ENCODE measurements at regions not wholly inside any gene's neighbourhood (a gene's known extent, or its start where the extent isn't known, plus 50 kb on each side); places are given as distances from the start of the nearest gene placed in this dataset.

DNA sequence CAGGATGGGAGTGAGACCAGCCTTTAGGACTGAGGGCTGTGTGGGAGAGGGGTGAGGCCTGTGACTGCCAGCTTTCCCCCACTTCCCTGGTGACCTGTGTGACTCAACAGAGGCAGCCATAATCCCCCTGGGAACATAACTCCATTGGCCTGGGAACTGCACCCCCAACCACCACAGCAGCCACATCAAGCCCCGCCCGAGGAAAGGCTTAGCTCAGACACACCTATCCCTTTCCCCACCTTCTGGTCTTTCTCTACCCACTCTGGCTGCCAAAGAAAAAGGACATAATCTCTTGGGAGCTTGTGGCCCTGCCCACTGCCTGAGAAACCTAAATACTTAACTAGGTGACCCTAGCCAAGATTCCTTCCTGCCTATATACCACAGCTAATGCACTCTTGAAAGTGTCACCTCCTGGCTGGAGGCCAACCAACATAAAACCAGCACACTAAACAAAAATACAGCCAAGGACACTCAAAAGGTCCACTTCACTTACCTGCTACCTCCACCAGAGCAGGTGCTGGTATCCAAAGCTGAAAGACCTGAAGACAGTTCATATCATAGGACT, 406.6 kb upstream of the CAMK1G start:
- Histone ChIP-seq H3K27me3 (peaks cover 10% of the 10 kb centered on the region), H3K36me3 (no peaks in the 10 kb centered on the region), H3K4me3 (no peak overlapping the region), H3K9me3 (peaks cover 0 to 29% (median 0%) of the 10 kb centered on the region in 3 donors), H3K4me1 (no peaks in the 10 kb centered on the region), H3K27ac (no peak overlapping the region)
- WGBS, 2 donors (ENCODE audit: low coverage in 1 of 2), result 92% methylated on average over 2 of the region's 2 CpGs; no CpG with 5 or more reads in 1 of the 2 donors
- TF ChIP-seq EP300 (IDR thresholded peaks at IDR 0.05) (no peak), POLR2A (IDR thresholded peaks at IDR 0.05) (no peak), POLR2AphosphoS5 (IDR thresholded peaks at IDR 0.05) (no peak)
- TF ChIP-seq, protein P1, sequence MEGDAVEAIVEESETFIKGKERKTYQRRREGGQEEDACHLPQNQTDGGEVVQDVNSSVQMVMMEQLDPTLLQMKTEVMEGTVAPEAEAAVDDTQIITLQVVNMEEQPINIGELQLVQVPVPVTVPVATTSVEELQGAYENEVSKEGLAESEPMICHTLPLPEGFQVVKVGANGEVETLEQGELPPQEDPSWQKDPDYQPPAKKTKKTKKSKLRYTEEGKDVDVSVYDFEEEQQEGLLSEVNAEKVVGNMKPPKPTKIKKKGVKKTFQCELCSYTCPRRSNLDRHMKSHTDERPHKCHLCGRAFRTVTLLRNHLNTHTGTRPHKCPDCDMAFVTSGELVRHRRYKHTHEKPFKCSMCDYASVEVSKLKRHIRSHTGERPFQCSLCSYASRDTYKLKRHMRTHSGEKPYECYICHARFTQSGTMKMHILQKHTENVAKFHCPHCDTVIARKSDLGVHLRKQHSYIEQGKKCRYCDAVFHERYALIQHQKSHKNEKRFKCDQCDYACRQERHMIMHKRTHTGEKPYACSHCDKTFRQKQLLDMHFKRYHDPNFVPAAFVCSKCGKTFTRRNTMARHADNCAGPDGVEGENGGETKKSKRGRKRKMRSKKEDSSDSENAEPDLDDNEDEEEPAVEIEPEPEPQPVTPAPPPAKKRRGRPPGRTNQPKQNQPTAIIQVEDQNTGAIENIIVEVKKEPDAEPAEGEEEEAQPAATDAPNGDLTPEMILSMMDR (IDR thresholded peaks at IDR 0.05), result no peak
- ATAC-seq, result no peak

DNA sequence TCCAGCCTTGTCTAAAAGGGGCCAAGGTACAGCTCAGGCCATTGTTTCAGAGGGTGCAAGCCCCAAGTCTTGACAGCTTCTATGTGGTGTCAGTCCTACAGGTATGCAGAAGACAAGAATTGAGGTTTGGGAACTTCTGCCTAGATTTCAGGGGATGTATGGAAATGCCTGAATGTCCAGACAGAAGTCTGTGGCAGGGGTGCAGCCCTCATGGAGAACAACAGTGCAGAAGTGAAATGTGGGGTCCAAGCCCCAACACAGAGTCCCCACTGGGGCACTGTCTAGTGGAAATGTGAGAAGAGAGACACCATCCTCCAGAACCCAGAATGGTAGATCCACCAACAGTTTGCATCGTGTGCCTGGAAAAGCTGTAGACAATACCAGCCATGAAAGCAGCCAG, 400.3 kb upstream of the CAMK1G start:
- no peak overlapping the region for H3K27ac ChIP-seq
- H3K27me3 ChIP-seq, result no peaks in the 10 kb centered on the region
- no peak overlapping the region for H3K4me3 ChIP-seq
- no peaks in the 10 kb centered on the region for H3K36me3 ChIP-seq
- 63% methylated on average over 1 of the region's 1 CpG; no CpG with 5 or more reads in 1 of the 2 donors for WGBS, 2 donors (ENCODE audit: low coverage in 1 of 2)
- no peak for ATAC-seq
- TF ChIP-seq POLR2A (IDR thresholded peaks at IDR 0.05) (no peak), EP300 (IDR thresholded peaks at IDR 0.05) (no peak), POLR2AphosphoS5 (IDR thresholded peaks at IDR 0.05) (no peak)
- TF ChIP-seq, protein P1 (IDR thresholded peaks at IDR 0.05), result no peak
- no peaks in the 10 kb centered on the region for H3K9me3 ChIP-seq
- no peaks in the 10 kb centered on the region for H3K4me1 ChIP-seq

DNA sequence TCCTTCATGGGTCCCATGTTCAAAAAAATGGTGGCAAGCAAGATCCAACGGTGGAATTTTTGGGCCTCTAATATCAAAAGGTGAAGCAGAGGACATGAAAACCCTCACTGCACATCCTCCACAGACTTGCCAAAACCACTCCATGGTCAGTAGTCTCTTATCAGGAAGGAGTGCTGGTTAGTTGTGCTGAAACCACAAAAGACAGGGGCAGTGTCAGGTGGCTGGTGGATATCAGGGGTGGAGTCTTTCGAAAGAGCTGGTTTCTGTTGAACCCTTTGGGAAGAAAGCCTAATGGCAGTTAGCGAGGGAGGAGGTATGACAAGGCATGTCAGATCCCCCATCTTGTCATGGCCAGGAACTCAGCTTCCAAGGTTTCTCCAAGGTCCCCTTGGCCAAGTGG, 395.9 kb upstream of the CAMK1G start:
- Histone ChIP-seq H3K27ac (no peak overlapping the region), H3K9me3 (no peaks in the 10 kb centered on the region), H3K36me3 (no peaks in the 10 kb centered on the region), H3K27me3 (peaks cover 8% of the 10 kb centered on the region), H3K4me1 (no peaks in the 10 kb centered on the region), H3K4me3 (no peak overlapping the region)
- TF ChIP-seq EP300 (IDR thresholded peaks at IDR 0.05) (no peak), POLR2A (IDR thresholded peaks at IDR 0.05) (no peak), POLR2AphosphoS5 (IDR thresholded peaks at IDR 0.05) (no peak)
- TF ChIP-seq, protein P1 (IDR thresholded peaks at IDR 0.05), result no peak
- ATAC-seq, result no peak
- WGBS, 2 donors (ENCODE audit: low coverage in 1 of 2), result 91 to 100% methylated on average over 1 to 3 of the region's 3 CpGs

DNA sequence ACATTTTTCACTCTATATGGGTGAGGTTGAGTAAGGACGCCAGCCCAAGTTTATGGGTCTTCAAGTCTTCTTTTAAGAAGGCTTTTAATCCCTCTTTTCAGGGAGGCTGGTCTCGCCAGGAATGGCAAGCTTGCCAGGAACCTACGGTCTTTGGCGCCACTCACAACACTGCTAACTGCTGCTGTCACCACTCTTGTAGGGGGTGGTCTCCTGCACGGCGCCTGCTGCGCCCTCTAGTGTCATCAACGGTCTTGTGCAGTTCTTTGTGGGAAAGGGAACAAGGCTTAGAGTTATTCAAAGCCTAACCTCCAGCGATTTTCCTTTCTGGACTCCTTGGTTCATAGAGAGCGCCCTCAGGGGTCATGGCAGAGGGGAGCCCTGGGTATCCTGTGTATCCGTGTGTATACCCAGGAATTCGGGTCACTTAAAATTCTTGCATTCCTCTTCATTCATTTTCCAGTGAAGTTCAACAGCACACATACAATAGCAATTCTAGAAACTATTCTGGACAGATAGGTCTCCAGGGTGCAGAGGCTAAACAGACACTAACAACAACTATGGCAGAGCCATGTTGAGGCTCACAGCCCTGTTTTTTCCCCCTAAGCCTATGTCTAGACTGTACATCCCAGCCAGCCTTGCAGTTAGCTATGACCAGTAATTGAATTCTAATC, 392.8 kb upstream of the CAMK1G start:
- 18 to 43% methylated on average over 4 to 6 of the region's 12 CpGs for WGBS, 2 donors (ENCODE audit: low coverage in 1 of 2)
- Histone ChIP-seq H3K27me3 (peaks cover 8% of the 10 kb centered on the region), H3K9me3 (peaks cover 0 to 11% (median 0%) of the 10 kb centered on the region in 3 donors), H3K4me1 (no peaks in the 10 kb centered on the region), H3K36me3 (no peaks in the 10 kb centered on the region), H3K4me3 (no peak overlapping the region), H3K27ac (no peak overlapping the region)
- TF ChIP-seq EP300 (IDR thresholded peaks at IDR 0.05), result no peak
- TF ChIP-seq, protein P1 (IDR thresholded peaks at IDR 0.05), result peak in 3 of 4 experiments; percentile 4 to 54 (median 8)
- no peak for ATAC-seq

DNA sequence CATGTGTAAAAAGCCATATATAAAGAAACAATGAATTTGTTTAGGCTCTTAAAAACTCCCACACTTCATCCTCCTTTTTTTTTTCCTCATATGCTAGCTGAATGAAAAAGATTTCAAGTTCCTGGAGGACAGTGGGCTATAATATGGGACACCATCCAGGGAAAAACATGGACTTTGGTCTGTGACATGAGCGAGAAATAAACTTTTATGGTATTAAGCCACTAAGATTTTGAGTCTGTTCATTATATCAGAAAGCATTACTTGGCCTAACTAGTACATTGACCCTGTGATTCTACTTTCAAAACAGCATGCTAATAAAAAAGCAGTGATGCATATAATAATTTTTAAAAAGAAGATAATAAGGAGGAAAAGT, 392.3 kb upstream of the CAMK1G start:
- H3K27ac ChIP-seq, result no peak overlapping the region
- H3K4me3 ChIP-seq, result no peak overlapping the region
- no peaks in the 10 kb centered on the region for H3K36me3 ChIP-seq
- no peak for ATAC-seq
- H3K27me3 ChIP-seq, result peaks cover 8% of the 10 kb centered on the region
- WGBS, 2 donors (ENCODE audit: low coverage in 1 of 2), result 64 to 88% methylated on average over 1 of the region's 1 CpG
- TF ChIP-seq EP300 (IDR thresholded peaks at IDR 0.05) (no peak), POLR2A (IDR thresholded peaks at IDR 0.05) (no peak), POLR2AphosphoS5 (IDR thresholded peaks at IDR 0.05) (no peak)
- TF ChIP-seq, protein P1 (IDR thresholded peaks at IDR 0.05), result no peak
- H3K9me3 ChIP-seq, result peaks cover 0 to 17% (median 0%) of the 10 kb centered on the region in 3 donors
- H3K4me1 ChIP-seq, result no peaks in the 10 kb centered on the region
